GM18520 (cell line): ENCODE measurements at regions not wholly inside any gene's neighbourhood (a gene's known extent, or its start where the extent isn't known, plus 50 kb on each side); places are given as distances from the start of the nearest gene placed in this dataset.

Experiments used
- ATAC-seq: cut with Tn5 transposase; IDR thresholded peaks from one replicate; pipeline ENCODE4 v1.9.1; 2021; ENCODE audit not compliant: unreplicated experiment

DNA sequence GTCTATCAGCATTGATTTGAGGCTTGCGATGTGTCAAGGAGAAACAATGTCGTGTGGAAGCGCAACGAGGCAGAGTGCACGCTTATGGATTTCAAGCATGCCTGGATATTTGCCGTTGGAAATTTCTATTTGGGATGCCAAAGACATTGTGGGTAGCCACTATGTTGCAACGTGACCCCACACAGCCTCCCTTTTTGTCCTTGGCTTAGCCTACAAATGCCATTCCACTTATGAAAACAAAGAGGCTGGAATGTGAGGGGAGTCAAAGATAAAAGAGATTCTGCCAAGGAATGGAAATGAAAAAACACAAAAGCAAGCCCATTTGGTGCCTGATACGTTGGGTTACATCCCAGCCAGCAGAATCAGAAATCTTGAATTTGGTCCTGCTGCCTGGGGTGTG, 721.2 kb downstream of the GALR1 start:
- ATAC-seq = no peak

GRCh38 chr18:77973745-77974144, 724.1 kb downstream of the GALR1 start:
- ATAC-seq = no peak

DNA sequence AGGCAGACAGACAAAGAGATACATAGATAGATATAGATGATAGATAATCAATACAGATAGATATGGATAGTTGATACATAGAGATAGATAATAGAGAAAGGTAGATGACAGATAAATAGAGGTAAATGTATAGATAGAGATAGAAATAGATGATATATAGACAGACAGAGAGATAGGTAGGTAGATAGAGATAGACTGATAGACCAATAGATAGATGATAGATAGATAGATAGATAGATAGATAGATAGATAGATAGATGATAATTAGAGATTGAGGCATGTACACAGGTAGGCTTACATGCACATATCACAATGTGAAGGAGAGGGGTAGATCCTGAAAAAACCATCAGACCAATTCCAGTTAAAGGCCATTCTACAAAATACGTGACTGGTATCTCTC, 724.7 kb downstream of the GALR1 start:
- no peak for ATAC-seq

DNA sequence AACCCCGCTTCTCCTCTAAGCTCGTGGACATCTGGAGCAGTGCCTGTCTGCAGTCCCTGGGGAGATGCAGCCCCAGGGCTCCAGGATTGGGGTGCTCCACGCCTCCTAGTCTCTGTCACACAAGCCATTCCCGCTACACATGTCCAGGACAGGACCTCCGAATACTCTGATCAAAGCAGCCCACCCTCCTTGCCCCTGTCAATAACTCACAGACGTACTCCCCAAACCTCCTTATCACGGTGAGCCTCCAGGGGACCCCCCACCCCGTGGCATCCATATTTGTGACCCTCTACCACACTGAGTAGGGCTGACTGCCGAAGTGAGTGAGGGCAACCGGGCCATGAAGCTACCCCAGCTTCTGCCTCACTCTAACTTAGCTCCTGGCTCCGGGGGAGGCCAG, 727.7 kb downstream of the GALR1 start:
- ATAC-seq = no peak

DNA sequence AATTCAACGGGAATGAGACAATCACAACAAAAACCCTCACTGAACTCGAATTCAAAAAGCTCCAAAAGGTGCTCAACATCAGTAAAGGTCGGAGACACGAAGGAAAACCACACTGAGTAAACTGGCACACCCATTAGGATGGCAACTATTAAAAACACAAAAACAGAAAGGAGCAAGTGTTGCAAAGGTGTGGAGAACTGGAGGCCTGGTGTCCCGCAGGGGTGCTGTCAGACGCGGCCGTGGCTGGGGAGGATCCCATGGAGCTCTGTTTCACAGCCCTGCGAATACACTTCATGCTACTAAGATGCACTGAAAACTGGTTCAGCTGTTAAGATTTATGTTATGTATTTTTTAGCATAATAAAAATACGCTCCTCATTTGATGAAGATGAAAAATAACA, 730.6 kb downstream of the GALR1 start:
- ATAC-seq = no peak

DNA sequence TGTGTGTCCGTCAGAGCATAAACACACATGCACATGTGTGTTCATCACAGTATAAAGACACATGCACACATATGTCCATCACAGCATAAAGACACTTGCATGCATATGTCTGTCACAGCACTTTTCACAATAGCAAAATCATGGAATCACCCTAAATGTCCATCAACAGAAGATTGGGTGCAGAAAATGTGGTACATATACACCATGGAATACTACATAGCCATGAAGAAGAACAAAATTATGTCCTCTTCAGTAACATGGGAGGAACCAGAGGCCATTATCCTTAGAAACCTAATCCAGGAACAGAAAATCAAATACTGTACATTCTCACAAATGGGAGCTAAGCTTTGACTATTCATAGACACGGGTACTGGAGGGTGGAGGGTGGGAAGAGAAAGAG, 732.2 kb downstream of the GALR1 start:
- no peak for ATAC-seq

DNA sequence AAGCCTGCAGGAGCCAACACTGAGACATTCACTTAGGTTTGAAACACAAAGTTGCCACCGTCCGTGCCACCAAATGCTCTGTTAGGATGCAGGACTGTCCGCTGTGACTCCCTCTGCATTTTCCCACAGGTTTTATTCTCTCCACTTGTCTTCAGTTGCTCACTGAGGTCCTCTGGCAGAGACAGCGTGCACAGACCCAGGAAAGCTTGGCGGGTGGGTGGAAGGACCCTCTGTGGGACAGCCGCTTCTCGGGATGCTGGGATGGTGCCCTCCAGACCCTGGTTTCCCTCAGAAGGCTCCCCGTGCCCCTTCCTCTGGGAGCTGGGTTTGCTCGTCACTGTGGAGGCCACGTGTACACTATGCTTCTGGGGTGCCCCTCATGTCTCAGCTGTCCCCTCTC, 733.6 kb downstream of the GALR1 start:
- ATAC-seq = no peak

DNA sequence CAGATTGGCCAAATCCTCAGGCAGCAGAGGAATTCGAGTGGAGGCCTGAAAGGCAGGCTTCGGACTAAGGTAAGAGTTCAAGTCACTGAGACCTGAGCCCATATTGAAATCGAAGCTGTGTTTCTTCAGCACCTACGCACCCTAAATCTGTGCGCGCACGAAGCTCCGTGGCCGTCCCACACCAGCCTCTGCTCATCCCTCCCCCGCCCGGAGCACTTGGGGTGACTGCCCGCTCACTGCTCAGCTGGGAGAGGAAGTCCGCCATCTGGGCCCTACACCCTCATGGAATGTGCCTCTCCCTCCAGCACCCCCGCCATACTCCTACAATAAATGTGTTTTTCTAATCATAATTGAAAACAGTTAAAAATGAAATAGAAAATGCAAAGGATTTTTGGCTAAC, 734.5 kb downstream of the GALR1 start:
- ATAC-seq = no peak

GRCh38 chr18:77984833-77985232, 735.2 kb downstream of the GALR1 start:
- no peak for ATAC-seq

GRCh38 chr18:77985526-77986281, 736.1 kb downstream of the GALR1 start:
- no peak for ATAC-seq

- no peak for ATAC-seq
These were observed 740.5 kb downstream of the GALR1 start for GRCh38 chr18:77990131-77990530.

DNA sequence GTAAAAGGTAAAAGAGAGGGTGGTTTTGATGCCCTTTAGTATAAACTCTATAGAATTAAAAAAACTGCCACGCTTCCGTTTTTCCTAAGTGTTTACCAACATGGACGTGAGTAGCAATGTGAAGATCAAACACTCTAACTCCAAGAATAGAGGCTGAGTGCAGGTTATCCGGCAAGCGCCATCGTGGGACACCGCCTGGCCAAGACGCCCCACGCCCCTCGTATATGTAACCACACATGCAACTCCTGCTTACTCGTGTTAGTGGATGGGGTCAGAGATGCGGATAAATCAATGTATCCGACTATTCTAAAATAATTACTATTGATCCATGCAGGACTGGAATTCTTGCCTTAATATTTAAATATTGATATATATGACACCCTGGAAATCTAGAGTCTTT, 741.3 kb downstream of the GALR1 start:
- ATAC-seq = no peak

DNA sequence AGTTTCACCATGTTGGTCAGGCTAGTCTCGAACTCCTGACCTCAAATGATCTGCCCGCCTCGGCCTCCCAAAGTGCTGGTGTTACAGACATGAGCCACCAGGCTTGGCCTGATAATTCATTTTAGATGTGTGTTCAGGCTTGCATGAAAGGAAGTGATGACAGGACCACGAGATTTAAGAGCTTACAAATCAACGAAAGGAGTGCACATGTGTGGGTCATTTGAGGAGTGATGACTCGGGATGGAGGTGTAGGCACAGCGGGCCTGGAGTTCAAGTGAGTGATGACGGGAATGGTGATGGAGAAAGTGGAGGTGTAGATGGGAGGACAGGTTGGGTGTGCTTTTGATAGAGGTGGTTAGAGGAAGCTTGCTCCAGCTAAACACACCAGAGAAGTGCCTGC, 742.4 kb downstream of the GALR1 start:
- ATAC-seq = no peak

GRCh38 chr18:77993188-77993981, 743.7 kb downstream of the GALR1 start:
- ATAC-seq = no peak

DNA sequence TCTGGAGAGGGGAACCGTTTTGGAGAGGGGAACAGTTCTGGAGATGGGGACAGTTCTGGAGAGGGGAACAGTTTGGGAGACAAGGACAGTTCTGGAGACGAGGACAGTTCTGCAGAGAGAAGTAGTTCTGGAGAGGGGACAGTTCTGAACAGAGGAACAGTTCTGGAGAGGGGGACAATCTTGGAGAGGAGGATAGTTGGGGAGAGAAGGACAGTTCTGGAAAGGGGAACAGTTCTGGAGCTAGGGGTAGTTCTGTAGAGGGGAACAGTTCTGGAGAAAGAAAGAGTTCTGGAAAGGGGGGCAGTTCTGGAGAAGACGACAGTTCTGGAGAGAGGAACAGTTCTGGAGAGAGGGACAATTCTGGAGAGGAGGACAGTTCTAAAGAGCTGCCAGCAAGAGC, 745.9 kb downstream of the GALR1 start:
- ATAC-seq = no peak

DNA sequence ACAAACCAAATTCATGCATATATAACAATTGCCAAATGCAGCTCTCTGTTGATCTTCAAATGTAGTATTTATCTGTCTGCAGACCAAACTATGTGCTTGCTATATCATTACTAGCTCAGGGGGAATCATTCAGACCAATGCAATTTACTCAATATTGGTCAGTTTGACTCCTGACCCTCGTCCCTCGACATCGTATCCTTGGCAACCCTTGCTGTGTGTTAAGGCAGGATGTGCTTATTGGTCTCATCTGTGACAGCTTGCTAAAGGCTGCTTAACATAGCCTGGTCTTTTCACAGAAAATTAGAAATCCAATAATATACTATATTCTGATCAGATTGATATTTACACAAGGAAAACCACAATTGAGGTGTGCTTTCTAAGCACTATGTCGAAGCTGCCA, 747.1 kb downstream of the GALR1 start:
- no peak for ATAC-seq

DNA sequence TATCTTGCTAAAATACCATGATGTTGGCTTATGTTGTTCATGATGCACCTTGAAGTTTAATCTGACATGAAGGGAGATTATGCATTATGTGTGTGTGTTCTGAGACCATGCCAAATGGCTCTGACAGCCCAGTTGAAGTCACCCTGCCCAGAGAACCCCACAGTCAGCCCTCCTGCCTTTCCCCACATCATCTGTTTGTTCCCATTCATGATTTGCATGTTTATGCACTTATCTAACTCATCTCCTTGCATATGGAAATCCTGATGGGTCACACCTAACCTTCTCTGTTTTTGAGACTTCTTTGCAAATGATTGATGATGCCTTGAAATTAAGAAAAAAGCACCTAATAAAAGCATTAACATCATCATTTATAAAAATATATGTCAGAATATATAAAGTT, 752.2 kb downstream of the GALR1 start:
- ATAC-seq = no peak

DNA sequence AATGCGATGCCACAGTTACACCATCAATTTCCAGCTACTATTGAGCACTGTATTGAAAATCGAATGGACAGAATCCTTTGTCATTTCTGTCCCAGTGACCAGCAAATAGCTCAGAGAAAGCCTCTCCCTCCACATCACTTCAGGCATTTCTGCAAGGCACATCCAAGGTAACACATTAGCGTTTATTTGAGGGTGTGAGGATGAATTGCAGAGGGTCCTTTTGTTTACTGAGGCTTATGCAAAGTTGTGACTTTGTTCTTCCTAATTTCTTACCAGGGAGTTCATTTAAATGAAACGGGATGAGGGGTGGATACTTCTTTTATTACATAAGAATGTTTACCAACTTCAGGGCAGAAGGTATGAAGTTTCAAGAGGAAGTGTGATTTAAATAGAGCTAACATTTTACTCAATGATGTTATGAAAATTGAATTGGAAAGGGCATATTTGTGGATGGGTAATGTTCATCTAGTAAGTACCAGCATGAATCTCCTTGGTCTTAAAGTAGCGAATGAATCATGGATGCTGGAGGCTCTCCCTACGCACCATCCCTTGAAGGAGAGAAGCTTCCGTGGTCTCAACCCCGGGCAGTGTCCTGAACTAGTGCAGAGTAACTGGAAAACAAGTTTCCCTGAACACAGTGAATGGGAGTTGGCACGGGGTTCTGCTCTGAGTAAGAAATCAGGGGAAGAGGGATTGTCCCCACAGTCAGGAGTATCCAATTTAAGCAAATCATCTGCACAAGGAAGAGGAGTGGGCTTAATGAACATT, 756.5 kb downstream of the GALR1 start:
- ATAC-seq = no peak

GRCh38 chr18:78006774-78007260, 757.2 kb downstream of the GALR1 start:
- no peak for ATAC-seq

DNA sequence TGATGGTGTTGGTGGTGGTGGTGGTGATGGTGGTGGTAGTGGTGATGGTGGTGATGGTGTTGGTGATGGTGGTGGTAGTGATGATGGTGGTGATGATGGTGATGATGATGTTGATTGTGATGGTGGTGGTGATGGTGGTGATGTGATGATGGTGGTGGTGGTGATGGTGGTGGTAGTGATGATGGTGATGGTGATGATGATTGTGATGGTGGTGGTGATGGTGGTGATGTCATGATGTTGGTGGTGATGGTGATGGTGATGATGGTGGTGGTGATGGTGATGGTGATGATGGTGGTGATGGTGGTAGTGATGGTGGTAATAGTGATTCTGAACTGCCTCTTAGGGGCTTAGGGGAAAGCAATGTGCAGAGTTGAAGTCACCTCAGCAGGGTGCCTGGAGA, 760.7 kb downstream of the GALR1 start:
- ATAC-seq = no peak

DNA sequence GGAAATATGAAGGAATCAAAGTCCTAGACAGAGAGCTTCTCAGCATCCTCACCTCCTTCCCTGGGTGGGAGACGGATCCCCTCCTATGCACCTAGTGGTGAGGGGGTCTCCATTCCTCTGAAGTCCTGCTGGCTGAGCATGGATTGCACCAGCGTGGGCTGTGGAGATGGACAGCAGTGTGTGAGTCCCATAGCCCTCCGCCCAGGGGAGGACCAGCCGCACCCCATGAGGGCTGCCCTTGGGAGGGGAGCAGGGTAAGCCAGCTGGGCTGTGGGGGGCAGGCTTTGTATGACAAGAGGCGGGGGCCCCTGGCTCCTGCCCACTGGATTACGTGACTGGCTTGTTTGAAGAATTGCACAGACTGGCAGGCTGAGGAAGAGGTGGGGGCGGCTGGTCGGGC, 768.2 kb downstream of the GALR1 start:
- ATAC-seq = no peak

- no peak for ATAC-seq
These were observed 771.5 kb downstream of the GALR1 start for GRCh38 chr18:78021196-78021595.
